GM12878 (cell line): ENCODE measurements at regions not wholly inside any gene's neighbourhood (a gene's known extent, or its start where the extent isn't known, plus 50 kb on each side); places are given as distances from the start of the nearest gene placed in this dataset.

Source experiments
- ATAC-seq: fragments of 200-7000 bp; cut with Tn5 transposase; 3 replicates; pipeline ENCODE4 v1.9.1; 2020; ENCODE audit warnings: mild to moderate bottlenecking, moderate library complexity
- BruUV-seq: library from RNA; stranded (reverse); fragments of 400-500 nt; replicated peaks from 2 replicates; lab custom pipeline; 2021; lab: Mats Ljungman, UMichigan
- CTCF ChIA-PET: fragments of 300-600 bp; sonication (Branson Sonifier 250); formaldehyde crosslinking; extraction: SDS; loops from one replicate; lab custom pipeline; 2021; ENCODE audit warnings: inconsistent platforms; lab: Yijun Ruan, JAX
- POLR2A ChIA-PET: fragments of 350-600 bp; formaldehyde crosslinking; extraction: SDS; loops from one replicate; lab custom pipeline; 2021; ENCODE audit warnings: inconsistent platforms; lab: Charles Lee
- RAD21 ChIA-PET: fragments of 300-600 bp; sonication (Branson Sonifier 250); formaldehyde crosslinking; loops from one replicate; lab custom pipeline; 2023; ENCODE audit warnings: antibody characterized with exemption; ENCODE audit not compliant: unreplicated experiment; lab: Charles Lee
- SMC1A ChIA-PET: fragments of 300-600 bp; sonication (Branson Sonifier 250); formaldehyde crosslinking; loops from one replicate; lab custom pipeline; 2023; ENCODE audit not compliant: unreplicated experiment, uncharacterized antibody; lab: Charles Lee
- DNase-seq: peaks from one replicate; pipeline ENCODE4 v3.0.0-alpha.2; 2011; ENCODE audit warnings: low read depth, low spot score
- FAIRE-seq: peaks from 3 replicates; lab custom pipeline; 2011; peaks lifted over from hg19 to GRCh38; lab: Jason Lieb, UNC
- H2AFZ ChIP-seq: 2 replicates; pipeline ENCODE4 v1.6.0; 2011; ENCODE audit warnings: low read depth, low read length, control low read depth; ENCODE audit not compliant: control insufficient read depth
- H3K27ac ChIP-seq: 2 replicates; pipeline ENCODE4 v1.5.1; 2011; ENCODE audit warnings: control low read depth; ENCODE audit not compliant: control insufficient read depth, insufficient read depth
- H3K27me3 ChIP-seq, 2 experiments: replicated peaks in 1 of 2; 2 replicates each; pipeline versions ENCODE4 v1.6.0 to v1.6.1; 2011; ENCODE audit warnings: low read length in 1 of 2; ENCODE audit not compliant: control insufficient read depth in 2 of 2, insufficient read depth in 2 of 2
- H3K36me3 ChIP-seq, 2 experiments: 2 replicates each; pipeline ENCODE4 v1.5.1; 2011; ENCODE audit warnings: low read length in 1 of 2; ENCODE audit not compliant: control insufficient read depth in 2 of 2, insufficient read depth in 2 of 2
- H3K4me1 ChIP-seq: 2 replicates; pipeline ENCODE4 v1.6.1; 2011; ENCODE audit warnings: mild to moderate bottlenecking, low read length, moderate library complexity, mixed read lengths; ENCODE audit not compliant: control insufficient read depth, insufficient read depth
- H3K4me2 ChIP-seq: 2 replicates; pipeline ENCODE4 v1.6.0; 2011; ENCODE audit warnings: control low read depth; ENCODE audit not compliant: control insufficient read depth, insufficient read depth
- H3K4me3 ChIP-seq: fragments of 200-600 bp; sonication (generic); 2 replicates; pipeline ENCODE4 v1.5.1; 2016
- H3K79me2 ChIP-seq: 2 replicates; pipeline ENCODE4 v1.6.0; 2011; ENCODE audit warnings: low read length; ENCODE audit not compliant: control insufficient read depth, insufficient read depth
- H3K9ac ChIP-seq: 2 replicates; pipeline ENCODE4 v1.8.0; 2011; ENCODE audit warnings: low read length, control low read depth, mixed read lengths; ENCODE audit not compliant: control insufficient read depth, insufficient read depth
- H3K9me3 ChIP-seq: replicated peaks from 3 replicates; pipeline ENCODE4 v1.5.1; 2011; ENCODE audit warnings: mild to moderate bottlenecking, low read length; ENCODE audit not compliant: control insufficient read depth, insufficient read depth
- H4K20me1 ChIP-seq: 2 replicates; pipeline ENCODE4 v1.6.0; 2011; ENCODE audit not compliant: control insufficient read depth, insufficient read depth
- PAX5 ChIP-seq: IDR thresholded peaks from 2 replicates; pipeline ENCODE4 v1.6.1; 2011; ENCODE audit warnings: low read depth, low read length, borderline replicate concordance
- RAD21 ChIP-seq: IDR thresholded peaks from 2 replicates; pipeline ENCODE4 v1.6.1; 2011; ENCODE audit warnings: mild to moderate bottlenecking, low read depth, low read length, moderate library complexity; ENCODE audit not compliant: insufficient read depth
- WGBS: methylation state at CpG from one replicate; pipeline ENCODE4 v1.1.6; 2016; ENCODE audit warnings: low lambda C conversion rate; ENCODE audit not compliant: insufficient replicate concordance, insufficient coverage; ENCODE audit errors: missing lambda C conversion rate; 5-methylcytosine and 5-hydroxymethylcytosine counted together
- in situ Hi-C: fragments of 300-500 bp; cut with MboI; formaldehyde crosslinking; loops from 9 replicates; pipeline ENCODE4 v1.14.3; 2018; ENCODE audit warnings: mixed read lengths
- intact Hi-C: fragments of 100-400 bp; cut with micrococcal nuclease; formaldehyde crosslinking; loops from one replicate; pipeline ENCODE4 v1.14.2; 2022; ENCODE audit not compliant: unreplicated experiment
- TF ChIP-seq, protein P1 (sequence below), 3 experiments: IDR thresholded peaks in 2 of 3; conservative IDR thresholded peaks in 1 of 3; 2 replicates each; pipeline ENCODE4 v1.5.1; 2011; ENCODE audit warnings: low read depth in 3 of 3, low read length in 3 of 3, mild to moderate bottlenecking in 3 of 3, control low read depth in 2 of 3, moderate library complexity in 2 of 3, inconsistent platforms in 1 of 3, mixed read lengths in 1 of 3; ENCODE audit not compliant: control insufficient read depth in 2 of 3, insufficient read depth in 1 of 3; ENCODE audit errors: extremely low read depth in 1 of 3

- no TSS peak for BruUV-seq
- H3K27me3 ChIP-seq = no peaks in the 10 kb centered on the region; a peak in 1 of 4 replicates
- TF ChIP-seq PAX5 (no peak), RAD21 (0 out of 2 replicates have a peak, but pooled peaks have one; percentile 16)
- TF ChIP-seq, protein P1, sequence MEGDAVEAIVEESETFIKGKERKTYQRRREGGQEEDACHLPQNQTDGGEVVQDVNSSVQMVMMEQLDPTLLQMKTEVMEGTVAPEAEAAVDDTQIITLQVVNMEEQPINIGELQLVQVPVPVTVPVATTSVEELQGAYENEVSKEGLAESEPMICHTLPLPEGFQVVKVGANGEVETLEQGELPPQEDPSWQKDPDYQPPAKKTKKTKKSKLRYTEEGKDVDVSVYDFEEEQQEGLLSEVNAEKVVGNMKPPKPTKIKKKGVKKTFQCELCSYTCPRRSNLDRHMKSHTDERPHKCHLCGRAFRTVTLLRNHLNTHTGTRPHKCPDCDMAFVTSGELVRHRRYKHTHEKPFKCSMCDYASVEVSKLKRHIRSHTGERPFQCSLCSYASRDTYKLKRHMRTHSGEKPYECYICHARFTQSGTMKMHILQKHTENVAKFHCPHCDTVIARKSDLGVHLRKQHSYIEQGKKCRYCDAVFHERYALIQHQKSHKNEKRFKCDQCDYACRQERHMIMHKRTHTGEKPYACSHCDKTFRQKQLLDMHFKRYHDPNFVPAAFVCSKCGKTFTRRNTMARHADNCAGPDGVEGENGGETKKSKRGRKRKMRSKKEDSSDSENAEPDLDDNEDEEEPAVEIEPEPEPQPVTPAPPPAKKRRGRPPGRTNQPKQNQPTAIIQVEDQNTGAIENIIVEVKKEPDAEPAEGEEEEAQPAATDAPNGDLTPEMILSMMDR (IDR thresholded peaks at IDR 0.05 in 2 of 3, conservative IDR thresholded peaks at IDR 0.05 in 1 of 3; ENCODE audit: control insufficient read depth in 2 of 3, extremely low read depth in 1 of 3, insufficient read depth in 1 of 3, low read depth in 3 of 3, low read length in 3 of 3) = peak; percentile 41 to 54 (median 49); a peak in 3 of 6 replicates
- TF ChIP-seq, all 136 proteins: peak for 2
- intact Hi-C loops = no loop called here
- Histone ChIP-seq H2AFZ (no peak overlapping the region), H4K20me1 (no peaks in the 10 kb centered on the region), H3K4me2 (no peak overlapping the region), H3K9ac (no peak overlapping the region), H3K4me3 (no peak overlapping the region), H3K79me2 (no peaks in the 10 kb centered on the region), H3K36me3 (no peaks in the 10 kb centered on the region), H3K27ac (no peak overlapping the region), H3K9me3 (no peaks in the 10 kb centered on the region), H3K4me1 (no peaks in the 10 kb centered on the region)
- SMC1A ChIA-PET = interaction anchor here (1.3 kb wide), 1 partner anchor 46 kb away, joined by 3 read pairs; no protein-coding TSS in a partner anchor
- ATAC-seq (peak; percentile 62), DNase-seq (no peak), FAIRE-seq (no peak)
- CTCF ChIA-PET = interaction anchor here (1.8 to 2.4 kb wide), 2 partner anchors 30 to 86 kb away, joined by 4 to 17 read pairs; no protein-coding TSS in a partner anchor
- RAD21 ChIA-PET = interaction anchor here (2.3 kb wide), 1 partner anchor 86 kb away, joined by 6 read pairs; no protein-coding TSS in a partner anchor
- in situ Hi-C loops = no loop called here
- WGBS = 21% methylated on average over 4 of the region's 5 CpGs
- POLR2A ChIA-PET = no interaction called here
Observed at GRCh38 chr16:9225527-9226316, 134.3 kb downstream of the HAPSTR1 start.
